Heart left ventricle (tissue), 16 donors: ENCODE measurements at regions not wholly inside any gene's neighbourhood (a gene's known extent, or its start where the extent isn't known, plus 50 kb on each side); places are given as distances from the start of the nearest gene placed in this dataset.

ENCODE experiments used
- ATAC-seq, 4 donors: fragments of 200-7000 bp; cut with Tn5 transposase; one replicate each; pipeline ENCODE4 v1.9.1; 2020 to 2022; ENCODE audit warnings: moderate library complexity in 4 of 4, mild to moderate bottlenecking in 3 of 4, moderate number of reproducible peaks in 1 of 4
- DNase-seq, 5 donors: peaks; one replicate each; pipeline ENCODE4 v3.0.0-alpha.2; 2020
- H3K27ac ChIP-seq, 12 donors: fragments of 200-600 bp; sonication (generic) in 4 of 12; one replicate each; pipeline versions ENCODE4 v1.5.0 to v1.8.0; 2016 to 2022; ENCODE audit warnings: mild to moderate bottlenecking in 2 of 12
- H3K27me3 ChIP-seq, 9 donors: fragments of 200-600 bp; sonication (generic) in 2 of 9; one replicate each; pipeline versions ENCODE4 v1.5.1 to v1.8.0; 2016 to 2022; ENCODE audit warnings: mild to moderate bottlenecking in 3 of 9
- H3K36me3 ChIP-seq, 9 donors: fragments of 200-600 bp; sonication (generic) in 2 of 9; one replicate each; pipeline versions ENCODE4 v1.5.0 to v1.8.0; 2018 to 2022; ENCODE audit warnings: mild to moderate bottlenecking in 2 of 9
- H3K4me1 ChIP-seq, 12 donors: fragments of 200-600 bp; sonication (generic) in 4 of 12; one replicate each; pipeline versions ENCODE4 v1.5.0 to v1.8.0; 2016 to 2022; ENCODE audit warnings: mild to moderate bottlenecking in 3 of 12
- H3K4me3 ChIP-seq, 12 donors: fragments of 200-600 bp; sonication (generic) in 4 of 12; one replicate each; pipeline versions ENCODE4 v1.5.0 to v1.8.0; 2017 to 2022; ENCODE audit warnings: mild to moderate bottlenecking in 9 of 12, moderate library complexity in 4 of 12
- H3K9me3 ChIP-seq, 12 donors: fragments of 200-600 bp; sonication (generic) in 4 of 12; one replicate each; pipeline versions ENCODE4 v1.5.0 to v1.8.0; 2016 to 2022; ENCODE audit warnings: mild to moderate bottlenecking in 1 of 12
- CTCF ChIP-seq, 12 donors: fragments of 200-600 bp; sonication (generic) in 4 of 12; IDR thresholded peaks; one replicate each; pipeline versions ENCODE4 v1.5.0 to v1.8.0; 2018 to 2022; ENCODE audit warnings: antibody characterized with exemption in 12 of 12, mild to moderate bottlenecking in 5 of 12
- POLR2A ChIP-seq, 2 donors: fragments of 450-650 bp; IDR thresholded peaks; one replicate each; pipeline ENCODE4 v1.6.1; 2017; ENCODE audit warnings: antibody characterized with exemption in 2 of 2, mild to moderate bottlenecking in 2 of 2, moderate library complexity in 2 of 2
- WGBS, 4 donors: extraction: QIAGEN DNeasy Blood & Tissue Kit in 2 of 4; methylation state at CpG; one replicate each; pipeline versions ENCODE4 v1.1.5 to v1.1.7; 2013 to 2018; 5-methylcytosine and 5-hydroxymethylcytosine counted together
- intact Hi-C, 10 donors: fragments of 100-400 bp; cut with DNase I; formaldehyde crosslinking; loops; one replicate each; pipeline versions ENCODE4 v1.11.1 to v1.14.2; 2022
- donor health status: ischemic (EF 13 %, LVEDD 7.1; RV severe dilation, severe dysfunction).
- donor health status: healthy with polysubstance abuse.
- donor health status: DM: no; HTN: yes; CAD: no.
- donor health status: DM: no; HTN: no; CAD: no.
- donor health status: ischemic (EF 25% LVEDD 6.9; RV normal size, moderate dysfunction).
- donor health status: ischemic (EF 25% LVEDD 5.7; RV mildly dilated, moderate dysfunction).
- donor health status: healthy.
- donor health status: DM: yes; HTN: yes; CAD: no.
- donor health status: ischemic (EF 35%, LVEDD 5.7; RV mildly dilated, moderate dysfunction).
- donor health status: nonischemic (EF 11% LVEDD 7.7; RV severe dilation, severe dysfunction).
- donor health status: DM: yes; HTN: yes; CAD: no.
- donor health status: PGD.
- donor health status: ischemic (EF 29% LVEDD 5.4; RV normal size, mild dysfunction).
- donor health status: nonischemic (EF 23%, LVEDD 6.1; RV moderate dilation, normal function).

- Histone ChIP-seq H3K27ac (no peak overlapping the region), H3K4me1 (no peaks in the 10 kb centered on the region), H3K27me3 (no peaks in the 10 kb centered on the region), H3K36me3 (no peaks in the 10 kb centered on the region), H3K9me3 (peaks cover 0 to 6% (median 0%) of the 10 kb centered on the region in 12 donors), H3K4me3 (no peak overlapping the region)
- intact Hi-C loops: no loop called here
- TF ChIP-seq POLR2A (IDR thresholded peaks at IDR 0.05) (no peak), CTCF (IDR thresholded peaks at IDR 0.05) (no peak)
- ATAC-seq: no peak
- 74 to 79% (median 75%) methylated on average over 8 of the region's 8 CpGs for WGBS, 4 donors
- no peak for DNase-seq
These were observed 479.9 kb downstream of the OCA2 start for GRCh38 chr15:27619204-27619603.

- intact Hi-C loops: no loop called here
- Histone ChIP-seq H3K4me3 (no peak overlapping the region), H3K27ac (no peak overlapping the region), H3K4me1 (no peaks in the 10 kb centered on the region), H3K9me3 (peaks cover 0 to 6% (median 0%) of the 10 kb centered on the region in 12 donors), H3K27me3 (no peaks in the 10 kb centered on the region), H3K36me3 (no peaks in the 10 kb centered on the region)
- DNase-seq: no peak
- no peak for TF ChIP-seq CTCF (IDR thresholded peaks at IDR 0.05)
- TF ChIP-seq POLR2A (IDR thresholded peaks at IDR 0.05): no peak
- WGBS, 4 donors: 68 to 81% (median 72%) methylated on average over 3 of the region's 3 CpGs
- no peak for ATAC-seq
These were observed 482.1 kb downstream of the OCA2 start for GRCh38 chr15:27617013-27617412.

- H3K36me3 ChIP-seq: no peaks in the 10 kb centered on the region
These were observed 490.9 kb downstream of the OCA2 start for GRCh38 chr15:27608248-27608647.

GRCh38 chr15:27601239-27601960 is 497.7 kb downstream of the OCA2 start:
- DNase-seq: no peak
- Histone ChIP-seq H3K4me1 (no peaks in the 10 kb centered on the region), H3K36me3 (no peaks in the 10 kb centered on the region), H3K4me3 (no peak overlapping the region), H3K27me3 (no peaks in the 10 kb centered on the region), H3K27ac (no peak overlapping the region), H3K9me3 (peaks cover 0 to 10% (median 0%) of the 10 kb centered on the region in 12 donors)
- 67 to 74% (median 68%) methylated on average over 12 of the region's 12 CpGs for WGBS, 4 donors
- no peak for ATAC-seq
- TF ChIP-seq POLR2A (IDR thresholded peaks at IDR 0.05): no peak
- TF ChIP-seq CTCF (IDR thresholded peaks at IDR 0.05): no peak
- intact Hi-C loops: no loop called here

More at GRCh38 chr15:27608248-27608647, 490.9 kb downstream of the OCA2 start:
- intact Hi-C loops: no loop called here
- WGBS, 4 donors: 57 to 63% (median 59%) methylated on average over 3 of the region's 3 CpGs
- no peak overlapping the region for H3K4me3 ChIP-seq
- no peak overlapping the region for H3K27ac ChIP-seq
- H3K9me3 ChIP-seq: peaks cover 0 to 4% (median 0%) of the 10 kb centered on the region in 12 donors
- DNase-seq (no peak), ATAC-seq (no peak)
- H3K4me1 ChIP-seq: no peaks in the 10 kb centered on the region
- TF ChIP-seq POLR2A (IDR thresholded peaks at IDR 0.05) (no peak), CTCF (IDR thresholded peaks at IDR 0.05) (no peak)
- no peaks in the 10 kb centered on the region for H3K27me3 ChIP-seq
